ENCODE measurements at regions not wholly inside any gene's neighbourhood (a gene's known extent, or its start where the extent isn't known, plus 50 kb on each side); places are given as distances from the start of the nearest gene placed in this dataset.

GRCh38 chr13:111049791-111050538 lies 65.1 kb upstream of the ARHGEF7 start:
- TF ChIP-seq NFE2L1 (CRISPR knock-in tag; IDR thresholded peaks at IDR 0.05) (no peak), CTCF (IDR thresholded peaks at IDR 0.05) (no peak; the same call in 1 of the 2 replicates), CREB1 (CRISPR knock-in tag; IDR thresholded peaks at IDR 0.05) (no peak), MAX (CRISPR knock-in tag; IDR thresholded peaks at IDR 0.05) (no peak), ZNF317 (CRISPR knock-in tag; IDR thresholded peaks at IDR 0.05; ENCODE audit: borderline replicate concordance, low read depth) (no peak), RORB (CRISPR knock-in tag; IDR thresholded peaks at IDR 0.05) (no peak), FOXP1 (CRISPR knock-in tag; IDR thresholded peaks at IDR 0.05; ENCODE audit: borderline replicate concordance) (no peak), ELF4 (CRISPR knock-in tag; IDR thresholded peaks at IDR 0.05; ENCODE audit: low read depth) (no peak), SP1 (CRISPR knock-in tag; conservative IDR thresholded peaks at IDR 0.05) (no peak)
